T-cell (primary cell): ENCODE measurements at regions not wholly inside any gene's neighbourhood (a gene's known extent, or its start where the extent isn't known, plus 50 kb on each side); places are given as distances from the start of the nearest gene placed in this dataset.

Source experiments
- ATAC-seq, 4 experiments: fragments of 200-7000 bp in 3 of 4; fragments of 150-1000 bp in 1 of 4; cut with Tn5 transposase; replicated peaks in 1 of 4; 1 replicate in 3 of 4; 2 replicates in 1 of 4; pipeline ENCODE4 v1.10.0; 2021; ENCODE audit warnings: moderate library complexity in 3 of 4, mild to moderate bottlenecking in 2 of 4, moderate number of reproducible peaks in 1 of 4
- CTCF ChIA-PET, 2 donors: fragments of 300-600 bp; sonication (Branson Sonifier 250); formaldehyde crosslinking; loops; one replicate each; lab custom pipeline; 2022; ENCODE audit warnings: antibody characterized with exemption in 2 of 2; lab: Charles Lee
- POLR2A ChIA-PET, 2 donors: fragments of 300-600 bp; sonication (Branson Sonifier 250); formaldehyde crosslinking; loops; one replicate each; lab custom pipeline; 2022; ENCODE audit warnings: antibody characterized with exemption in 2 of 2; lab: Charles Lee
- DNase-seq, 35 experiments: peaks; one replicate each; pipeline versions ENCODE4 v3.0.0 to v3.0.0-alpha.2; 2013 to 2023
- H3K27ac ChIP-seq: one replicate; pipeline ENCODE4 v1.5.1; 2013; ENCODE audit warnings: low read length
- H3K27me3 ChIP-seq, 2 experiments: replicated peaks in 1 of 2; 1 replicate in 1 of 2; 2 replicates in 1 of 2; pipeline versions ENCODE4 v1.6.1 to v1.7.0; 2013; ENCODE audit warnings: low read length in 1 of 2, mixed read lengths in 1 of 2; ENCODE audit not compliant: control insufficient read depth in 2 of 2, insufficient read depth in 2 of 2; ENCODE audit errors: extremely low read depth in 1 of 2
- H3K36me3 ChIP-seq, 2 donors: 1 replicate in 1 of 2; 2 replicates in 1 of 2; pipeline versions ENCODE4 v1.6.1 to v1.7.0; 2013; ENCODE audit warnings: low read length in 1 of 2; ENCODE audit not compliant: control insufficient read depth in 2 of 2, insufficient read depth in 1 of 2; ENCODE audit errors: extremely low read depth in 1 of 2
- H3K4me1 ChIP-seq, 2 experiments: 1 replicate in 1 of 2; 2 replicates in 1 of 2; pipeline versions ENCODE4 v1.6.1 to v1.7.0; 2013; ENCODE audit warnings: low read length in 2 of 2, mixed read lengths in 1 of 2; ENCODE audit not compliant: insufficient read depth in 2 of 2, control insufficient read depth in 1 of 2; ENCODE audit errors: extremely low read depth in 1 of 2
- H3K4me3 ChIP-seq, 2 donors: 1 replicate in 1 of 2; 2 replicates in 1 of 2; pipeline versions ENCODE4 v1.5.1 to v1.7.0; 2013; ENCODE audit warnings: mild to moderate bottlenecking in 2 of 2, low read length in 1 of 2, moderate library complexity in 1 of 2; ENCODE audit not compliant: control insufficient read depth in 1 of 2; ENCODE audit errors: extremely low read depth in 1 of 2
- H3K9me3 ChIP-seq: 2 replicates; pipeline ENCODE4 v1.7.0; 2013
- H3K27ac Mint-ChIP-seq, 2 donors: one replicate each; pipeline ENCODE4 v1.8.0; 2020 to 2021; ENCODE audit warnings: mild to moderate bottlenecking in 2 of 2, mixed read lengths in 2 of 2
- H3K27me3 Mint-ChIP-seq, 2 donors: one replicate each; pipeline ENCODE4 v1.8.0; 2021 to 2022; ENCODE audit warnings: mixed read lengths in 2 of 2
- H3K36me3 Mint-ChIP-seq: one replicate; pipeline ENCODE4 v1.8.0; 2021; ENCODE audit warnings: mixed read lengths
- H3K4me1 Mint-ChIP-seq, 3 donors: one replicate each; pipeline ENCODE4 v1.8.0; 2020 to 2022; ENCODE audit warnings: mixed read lengths in 3 of 3, mild to moderate bottlenecking in 1 of 3
- H3K4me3 Mint-ChIP-seq, 3 donors: one replicate each; pipeline ENCODE4 v1.8.0; 2020 to 2022; ENCODE audit warnings: mild to moderate bottlenecking in 3 of 3, mixed read lengths in 3 of 3, moderate library complexity in 3 of 3
- H3K9me3 Mint-ChIP-seq, 3 donors: one replicate each; pipeline ENCODE4 v1.8.0; 2020 to 2022; ENCODE audit warnings: mixed read lengths in 3 of 3
- WGBS: methylation state at CpG from one replicate; pipeline ENCODE4 v1.1.5; 2013; ENCODE audit warnings: missing lambda C conversion rate; ENCODE audit not compliant: insufficient coverage; 5-methylcytosine and 5-hydroxymethylcytosine counted together

- Mint-ChIP-seq H3K27me3 (no peaks in the 10 kb centered on the region), H3K36me3 (no peaks in the 10 kb centered on the region), H3K4me1 (peaks cover 50 to 63% (median 59%) of the 10 kb centered on the region in 3 donors), H3K27ac (peak overlapping the region; percentile 70 to 81), H3K9me3 (no peaks in the 10 kb centered on the region), H3K4me3 (peak overlapping the region; percentile 22 to 40 (median 39))
- Histone ChIP-seq H3K27ac (no peak overlapping the region), H3K9me3 (no peaks in the 10 kb centered on the region), H3K4me1 (peaks cover 23 to 34% of the 10 kb centered on the region in 2 experiments), H3K4me3 (no peak overlapping the region), H3K36me3 (no peaks in the 10 kb centered on the region), H3K27me3 (no peaks in the 10 kb centered on the region)
- peak in 24 of 35 experiments; percentile 1 to 42 (median 16) for DNase-seq
- WGBS: no CpG with 5 or more reads among the region's 1 CpG
- POLR2A ChIA-PET: no interaction called here
- CTCF ChIA-PET: no interaction called here
- peak; percentile 72 to 95 (median 92) for ATAC-seq
Measured at GRCh38 chr9:21611891-21612290, 129.8 kb upstream of the IFNE start.

GRCh38 chr9:21615018-21615417 lies 132.9 kb upstream of the IFNE start:
- Mint-ChIP-seq H3K27ac (no peak overlapping the region), H3K9me3 (no peaks in the 10 kb centered on the region), H3K4me1 (peaks cover 40 to 48% (median 42%) of the 10 kb centered on the region in 3 donors), H3K27me3 (no peaks in the 10 kb centered on the region), H3K36me3 (no peaks in the 10 kb centered on the region), H3K4me3 (peak overlapping the region in 1 of 3 donors; percentile 24)
- no peak for ATAC-seq
- Histone ChIP-seq H3K9me3 (no peaks in the 10 kb centered on the region), H3K27ac (no peak overlapping the region), H3K4me1 (peaks cover 23 to 34% of the 10 kb centered on the region in 2 experiments), H3K27me3 (no peaks in the 10 kb centered on the region), H3K4me3 (no peak overlapping the region), H3K36me3 (no peaks in the 10 kb centered on the region)
- WGBS: no CpG with 5 or more reads among the region's 1 CpG
- no peak for DNase-seq
- CTCF ChIA-PET: no interaction called here
- POLR2A ChIA-PET: no interaction called here

GRCh38 chr9:21615446-21615845 lies 133.3 kb upstream of the IFNE start:
- no peaks in the 10 kb centered on the region for H3K9me3 ChIP-seq
- WGBS: no CpG with 5 or more reads among the region's 4 CpGs
- no peaks in the 10 kb centered on the region for H3K36me3 Mint-ChIP-seq
- ATAC-seq: no peak
- peak overlapping the region in 1 of 3 donors; percentile 24 for H3K4me3 Mint-ChIP-seq
- H3K4me3 ChIP-seq: no peak overlapping the region
- H3K27me3 ChIP-seq: no peaks in the 10 kb centered on the region
- no peaks in the 10 kb centered on the region for H3K36me3 ChIP-seq
- no peaks in the 10 kb centered on the region for H3K27me3 Mint-ChIP-seq
- H3K4me1 ChIP-seq: peaks cover 23 to 34% of the 10 kb centered on the region in 2 experiments
- CTCF ChIA-PET: no interaction called here
- H3K9me3 Mint-ChIP-seq: no peaks in the 10 kb centered on the region
- H3K4me1 Mint-ChIP-seq: peaks cover 40 to 46% (median 41%) of the 10 kb centered on the region in 3 donors
- no peak overlapping the region for H3K27ac ChIP-seq
- H3K27ac Mint-ChIP-seq: no peak overlapping the region
- no peak for DNase-seq
- POLR2A ChIA-PET: no interaction called here

GRCh38 chr9:21616082-21616778 lies 134.1 kb upstream of the IFNE start:
- Histone ChIP-seq H3K9me3 (no peaks in the 10 kb centered on the region), H3K4me1 (peaks cover 21 to 26% of the 10 kb centered on the region in 2 experiments), H3K4me3 (no peak overlapping the region), H3K27ac (no peak overlapping the region), H3K27me3 (no peaks in the 10 kb centered on the region), H3K36me3 (no peaks in the 10 kb centered on the region)
- Mint-ChIP-seq H3K9me3 (no peaks in the 10 kb centered on the region), H3K4me1 (peaks cover 34 to 38% (median 37%) of the 10 kb centered on the region in 3 donors), H3K27me3 (no peaks in the 10 kb centered on the region), H3K4me3 (no peak overlapping the region), H3K27ac (no peak overlapping the region), H3K36me3 (no peaks in the 10 kb centered on the region)
- ChIA-PET CTCF (no interaction called here), POLR2A (interaction anchor here in 1 of 2 donors (0.6 kb wide), 1 partner anchor 54 kb away, joined by 3 read pairs; no protein-coding TSS in a partner anchor)
- DNase-seq: no peak
- 80% methylated on average over 3 of the region's 6 CpGs for WGBS
- no peak for ATAC-seq

GRCh38 chr9:21624675-21625644 lies 142.8 kb upstream of the IFNE start:
- Mint-ChIP-seq H3K4me1 (peaks cover 11 to 16% (median 14%) of the 10 kb centered on the region in 3 donors), H3K27me3 (peaks cover 0 to 6% of the 10 kb centered on the region in 2 donors), H3K27ac (no peak overlapping the region), H3K36me3 (peaks cover 12% of the 10 kb centered on the region), H3K4me3 (no peak overlapping the region), H3K9me3 (peaks cover 0 to 12% (median 10%) of the 10 kb centered on the region in 3 donors)
- ChIA-PET POLR2A (interaction anchor here in 1 of 2 donors (0.5 kb wide), 1 partner anchor 12 kb away, joined by 4 read pairs; no protein-coding TSS in a partner anchor), CTCF (no interaction called here)
- ATAC-seq (no peak), DNase-seq (no peak)
- WGBS: no CpG with 5 or more reads among the region's 3 CpGs
- Histone ChIP-seq H3K4me1 (peaks cover 0 to 6% of the 10 kb centered on the region in 2 experiments), H3K27ac (no peak overlapping the region), H3K9me3 (no peaks in the 10 kb centered on the region), H3K27me3 (peaks cover 0 to 12% of the 10 kb centered on the region in 2 experiments), H3K36me3 (no peaks in the 10 kb centered on the region), H3K4me3 (no peak overlapping the region)

GRCh38 chr9:21626493-21626892 lies 144.4 kb upstream of the IFNE start:
- ATAC-seq: no peak
- ChIA-PET CTCF (no interaction called here), POLR2A (no interaction called here)
- no peak overlapping the region for H3K27ac ChIP-seq
- no peaks in the 10 kb centered on the region for H3K36me3 ChIP-seq
- peaks cover 11 to 16% (median 14%) of the 10 kb centered on the region in 3 donors for H3K4me1 Mint-ChIP-seq
- no peak for DNase-seq
- H3K4me3 Mint-ChIP-seq: no peak overlapping the region
- H3K9me3 Mint-ChIP-seq: peaks cover 0 to 12% (median 10%) of the 10 kb centered on the region in 3 donors
- H3K36me3 Mint-ChIP-seq: peaks cover 12% of the 10 kb centered on the region
- no CpG with 5 or more reads among the region's 2 CpGs for WGBS
- no peak overlapping the region for H3K4me3 ChIP-seq
- peaks cover 0 to 6% of the 10 kb centered on the region in 2 donors for H3K27me3 Mint-ChIP-seq
- no peak overlapping the region for H3K27ac Mint-ChIP-seq
- H3K27me3 ChIP-seq: peaks cover 0 to 12% of the 10 kb centered on the region in 2 experiments
- no peaks in the 10 kb centered on the region for H3K9me3 ChIP-seq
- peaks cover 0 to 6% of the 10 kb centered on the region in 2 experiments for H3K4me1 ChIP-seq
